ENCODE measurements at regions not wholly inside any gene's neighbourhood (a gene's known extent, or its start where the extent isn't known, plus 50 kb on each side); places are given as distances from the start of the nearest gene placed in this dataset.
"Not testable (repeated sequence)": the region's sequence is repeated elsewhere in the genome, so short reads cannot be mapped to it uniquely, and the experiment has no call there.

GRCh38 chr7:119010635-119011034, 786.1 kb downstream of the ANKRD7 start:
- no peak for TF ChIP-seq CTCF (IDR thresholded peaks at IDR 0.05)
- Histone ChIP-seq H3K36me3 (no peaks in the 10 kb centered on the region), H3K4me3 (no peak overlapping the region), H3K9me3 (no peaks in the 10 kb centered on the region), H3K27me3 (no peaks in the 10 kb centered on the region), H3K4me1 (no peaks in the 10 kb centered on the region), H3K27ac (no peak overlapping the region)
- DNase-seq = no peak
- no peak for ATAC-seq
- intact Hi-C loops (cut with DNase I) = no loop called here
- WGBS, 2 donors = 73 to 85% methylated on average over 1 of the region's 1 CpG

GRCh38 chr7:119026391-119026790, 801.9 kb downstream of the ANKRD7 start:
- intact Hi-C loops (cut with DNase I) = no loop called here
- no peaks in the 10 kb centered on the region for H3K27me3 ChIP-seq
- no peak overlapping the region for H3K27ac ChIP-seq
- DNase-seq = no peak
- H3K36me3 ChIP-seq = no peaks in the 10 kb centered on the region
- H3K4me1 ChIP-seq = no peaks in the 10 kb centered on the region
- no peak overlapping the region for H3K4me3 ChIP-seq
- TF ChIP-seq CTCF (IDR thresholded peaks at IDR 0.05) = no peak
- WGBS, 2 donors = 80 to 85% methylated on average over 2 of the region's 2 CpGs
- peaks cover 0 to 29% (median 12%) of the 10 kb centered on the region in 11 donors for H3K9me3 ChIP-seq
- ATAC-seq = no peak

GRCh38 chr7:119028736-119029135, 804.2 kb downstream of the ANKRD7 start:
- TF ChIP-seq CTCF (IDR thresholded peaks at IDR 0.05) = no peak
- no peaks in the 10 kb centered on the region for H3K4me1 ChIP-seq
- no peaks in the 10 kb centered on the region for H3K27me3 ChIP-seq
- no peaks in the 10 kb centered on the region for H3K36me3 ChIP-seq
- 27 to 28% methylated on average over 1 of the region's 1 CpG for WGBS, 2 donors
- ATAC-seq (no peak), DNase-seq (no peak)
- H3K9me3 ChIP-seq = peaks cover 0 to 18% (median 2%) of the 10 kb centered on the region in 11 donors
- intact Hi-C loops (cut with DNase I) = no loop called here
- no peak overlapping the region for H3K27ac ChIP-seq
- no peak overlapping the region for H3K4me3 ChIP-seq

GRCh38 chr7:119032136-119032535, 807.6 kb downstream of the ANKRD7 start:
- ATAC-seq; intact Hi-C loops (cut with DNase I); H3K36me3 ChIP-seq; H3K4me3 ChIP-seq; H3K27me3 ChIP-seq; H3K27ac ChIP-seq; DNase-seq; H3K4me1 ChIP-seq: not testable (repeated sequence)
- WGBS, 2 donors = 93 to 94% methylated on average over 4 of the region's 4 CpGs
- H3K9me3 ChIP-seq = peaks cover 0 to 11% (median 0%) of the 10 kb centered on the region in 11 donors

- TF ChIP-seq CTCF (IDR thresholded peaks at IDR 0.05) = no peak
- intact Hi-C loops (cut with DNase I) = no loop called here
- Histone ChIP-seq H3K4me3 (no peak overlapping the region), H3K27me3 (no peaks in the 10 kb centered on the region), H3K4me1 (no peaks in the 10 kb centered on the region), H3K27ac (no peak overlapping the region), H3K9me3 (peaks cover 0 to 16% (median 0%) of the 10 kb centered on the region in 11 donors), H3K36me3 (no peaks in the 10 kb centered on the region)
- no peak for DNase-seq
- WGBS, 2 donors = 60 to 65% methylated on average over 3 of the region's 3 CpGs
- ATAC-seq = no peak
These were observed 809.1 kb downstream of the ANKRD7 start for GRCh38 chr7:119033641-119034040.

Measured in heart right ventricle (tissue), 16 donors.